Activated naive CD4-positive, alpha-beta T cell treated with anti-CD3 and anti-CD28 coated beads, Interleukin-2, amount 50 U/mL, for 16 hours (primary cell): ENCODE measurements at regions not wholly inside any gene's neighbourhood (a gene's known extent, or its start where the extent isn't known, plus 50 kb on each side); places are given as distances from the start of the nearest gene placed in this dataset.
"Not testable (repeated sequence)": the region's sequence is repeated elsewhere in the genome, so short reads cannot be mapped to it uniquely, and the experiment has no call there.

Experiments used
- DNase-seq: peaks from one replicate; pipeline ENCODE4 v3.0.0-alpha.2; 2020

GRCh38 chr12:85580562-85581168 is 255.5 kb downstream of the RASSF9 start:
- no peak for DNase-seq

GRCh38 chr12:85587158-85587557 is 249.1 kb downstream of the RASSF9 start:
- no peak for DNase-seq

GRCh38 chr12:85588221-85588620 is 248.0 kb downstream of the RASSF9 start:
- DNase-seq: no peak

- no peak for DNase-seq
These were observed 235.4 kb downstream of the RASSF9 start for GRCh38 chr12:85600841-85601240.

GRCh38 chr12:85603556-85603955 is 232.7 kb downstream of the RASSF9 start:
- DNase-seq: no peak

GRCh38 chr12:85606455-85606854 is 229.8 kb downstream of the RASSF9 start:
- DNase-seq: no peak

- no peak for DNase-seq
These were observed 226.4 kb downstream of the RASSF9 start for GRCh38 chr12:85609778-85610177.

- DNase-seq: no peak
These were observed 226.0 kb downstream of the RASSF9 start for GRCh38 chr12:85610194-85610593.

GRCh38 chr12:85616201-85616600 is 220.0 kb downstream of the RASSF9 start:
- DNase-seq: no peak

- DNase-seq: no peak
These were observed 218.7 kb downstream of the RASSF9 start for GRCh38 chr12:85617307-85618091.

- DNase-seq: no peak
These were observed 215.2 kb downstream of the RASSF9 start for GRCh38 chr12:85621041-85621440.

GRCh38 chr12:85623763-85624162 is 212.4 kb downstream of the RASSF9 start:
- DNase-seq: no peak

- DNase-seq: no peak
These were observed 210.7 kb downstream of the RASSF9 start for GRCh38 chr12:85625467-85625866.

GRCh38 chr12:85626001-85626783 is 210.0 kb downstream of the RASSF9 start:
- no peak for DNase-seq

GRCh38 chr12:85626784-85627171 is 209.4 kb downstream of the RASSF9 start:
- DNase-seq: no peak

GRCh38 chr12:85627584-85627983 is 208.6 kb downstream of the RASSF9 start:
- DNase-seq: no peak

- DNase-seq: not testable (repeated sequence)
These were observed 207.6 kb downstream of the RASSF9 start for GRCh38 chr12:85628562-85628961.

GRCh38 chr12:85630851-85631250 is 205.4 kb downstream of the RASSF9 start:
- no peak for DNase-seq

- no peak for DNase-seq
These were observed 203.8 kb downstream of the RASSF9 start for GRCh38 chr12:85632390-85632789.

- no peak for DNase-seq
These were observed 202.7 kb downstream of the RASSF9 start for GRCh38 chr12:85633491-85633890.

- DNase-seq: no peak
These were observed 196.4 kb downstream of the RASSF9 start for GRCh38 chr12:85639834-85640233.

- DNase-seq: no peak
These were observed 194.4 kb downstream of the RASSF9 start for GRCh38 chr12:85641796-85642195.

- no peak for DNase-seq
These were observed 193.9 kb downstream of the RASSF9 start for GRCh38 chr12:85642288-85642687.

- no peak for DNase-seq
These were observed 193.4 kb downstream of the RASSF9 start for GRCh38 chr12:85642808-85643207.
